ENCODE measurements at regions not wholly inside any gene's neighbourhood (a gene's known extent, or its start where the extent isn't known, plus 50 kb on each side); places are given as distances from the start of the nearest gene placed in this dataset.

DNA sequence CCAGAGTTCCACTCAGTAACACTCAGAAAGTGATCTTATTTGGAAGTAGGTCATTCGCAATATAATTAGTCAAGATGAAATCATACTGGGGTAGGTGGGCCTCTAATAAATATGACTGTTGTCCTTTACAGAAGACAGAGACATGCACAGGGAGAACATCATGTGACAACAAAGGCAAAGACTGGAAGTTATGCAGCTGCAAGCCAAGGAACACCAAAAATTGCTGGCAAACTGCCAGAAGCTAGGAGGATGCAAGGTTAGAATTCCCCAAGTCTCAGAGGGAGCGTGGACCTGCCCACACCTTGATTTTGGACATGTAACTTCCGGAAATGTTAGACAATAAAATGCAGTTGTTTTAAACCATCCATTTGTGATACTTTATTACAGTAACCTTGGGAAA, 471.5 kb upstream of the AGTR1 start:
- Histone ChIP-seq H3K9ac (ENCODE audit: low read length) (no peak overlapping the region), H3K36me3 (ENCODE audit: insufficient read depth, low read length) (no peaks in the 10 kb centered on the region), H3K79me2 (ENCODE audit: insufficient read depth, low read length) (no peaks in the 10 kb centered on the region), H3K27me3 (ENCODE audit: insufficient read depth, low read length) (no peaks in the 10 kb centered on the region), H3K4me1 (ENCODE audit: insufficient read depth, low read length) (no peaks in the 10 kb centered on the region), H3K9me3 (ENCODE audit: insufficient read depth, low read depth, low read length) (no peaks in the 10 kb centered on the region), H2AFZ (ENCODE audit: low read depth, low read length) (no peak overlapping the region), H3K4me3 (ENCODE audit: insufficient read depth, low read depth, low read length) (no peak overlapping the region), H4K20me1 (ENCODE audit: insufficient read depth, low read length) (no peaks in the 10 kb centered on the region), H3K27ac (ENCODE audit: low read depth, low read length) (no peak overlapping the region), H3K4me2 (ENCODE audit: low read length) (no peak overlapping the region)
- DNase-seq (ENCODE audit: low read depth) (no peak), FAIRE-seq (no peak)
- H3K27ac Mint-ChIP-seq (ENCODE audit: unreplicated experiment), result no peak overlapping the region
- no peak overlapping the region for H3K4me3 Mint-ChIP-seq (ENCODE audit: unreplicated experiment)
- H3K4me1 Mint-ChIP-seq (ENCODE audit: low read depth, unreplicated experiment), result peaks cover 16% of the 10 kb centered on the region
- no peaks in the 10 kb centered on the region for H3K27me3 Mint-ChIP-seq (ENCODE audit: low read depth, unreplicated experiment)
- H3K36me3 Mint-ChIP-seq (ENCODE audit: low read depth, unreplicated experiment), result no peaks in the 10 kb centered on the region
- H3K9me3 Mint-ChIP-seq (ENCODE audit: unreplicated experiment), result no peaks in the 10 kb centered on the region
- TF ChIP-seq EZH2 (IDR thresholded peaks at IDR 0.05; ENCODE audit: insufficient read depth, low read length), result no peak
- no peak for TF ChIP-seq CTCF (IDR thresholded peaks at IDR 0.05; ENCODE audit: insufficient read depth, low read depth, low read length)

DNA sequence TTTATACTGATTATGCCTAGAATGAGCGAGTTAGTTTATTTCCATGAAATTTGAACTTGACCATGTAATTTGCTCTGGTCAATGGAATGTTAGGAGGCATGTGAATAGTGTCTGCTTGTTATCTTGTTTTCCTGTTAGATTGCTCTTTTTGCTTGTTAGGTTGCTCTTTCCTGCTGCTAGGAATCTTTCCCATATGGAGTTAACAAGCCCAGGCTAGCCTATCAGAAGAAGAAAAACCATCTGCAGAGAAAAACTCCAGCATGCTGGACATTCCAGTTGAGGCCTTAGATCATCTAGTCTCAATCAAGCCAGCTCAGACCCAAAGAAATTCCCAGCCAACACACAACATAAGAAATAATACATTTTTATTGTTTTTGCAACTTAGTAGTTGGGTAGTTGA, 470.2 kb upstream of the AGTR1 start:
- Histone ChIP-seq H3K4me1 (ENCODE audit: insufficient read depth, low read length) (no peaks in the 10 kb centered on the region), H3K27me3 (ENCODE audit: insufficient read depth, low read length) (no peaks in the 10 kb centered on the region), H4K20me1 (ENCODE audit: insufficient read depth, low read length) (no peaks in the 10 kb centered on the region), H3K9me3 (ENCODE audit: insufficient read depth, low read depth, low read length) (no peaks in the 10 kb centered on the region), H3K36me3 (ENCODE audit: insufficient read depth, low read length) (no peaks in the 10 kb centered on the region), H2AFZ (ENCODE audit: low read depth, low read length) (no peak overlapping the region), H3K79me2 (ENCODE audit: insufficient read depth, low read length) (no peaks in the 10 kb centered on the region), H3K4me3 (ENCODE audit: insufficient read depth, low read depth, low read length) (no peak overlapping the region), H3K9ac (ENCODE audit: low read length) (no peak overlapping the region), H3K27ac (ENCODE audit: low read depth, low read length) (no peak overlapping the region), H3K4me2 (ENCODE audit: low read length) (no peak overlapping the region)
- no peak for TF ChIP-seq CTCF (IDR thresholded peaks at IDR 0.05; ENCODE audit: insufficient read depth, low read depth, low read length)
- no peak for TF ChIP-seq EZH2 (IDR thresholded peaks at IDR 0.05; ENCODE audit: insufficient read depth, low read length)
- H3K27me3 Mint-ChIP-seq (ENCODE audit: low read depth, unreplicated experiment), result no peaks in the 10 kb centered on the region
- DNase-seq (ENCODE audit: low read depth) (peak; percentile 51), FAIRE-seq (no peak)
- no peaks in the 10 kb centered on the region for H3K36me3 Mint-ChIP-seq (ENCODE audit: low read depth, unreplicated experiment)
- peaks cover 19% of the 10 kb centered on the region for H3K4me1 Mint-ChIP-seq (ENCODE audit: low read depth, unreplicated experiment)
- no peak overlapping the region for H3K4me3 Mint-ChIP-seq (ENCODE audit: unreplicated experiment)
- no peaks in the 10 kb centered on the region for H3K9me3 Mint-ChIP-seq (ENCODE audit: unreplicated experiment)
- peak overlapping the region; percentile 77 for H3K27ac Mint-ChIP-seq (ENCODE audit: unreplicated experiment)

- Histone ChIP-seq H3K27ac (ENCODE audit: low read depth, low read length) (no peak overlapping the region), H2AFZ (ENCODE audit: low read depth, low read length) (peak overlapping the region; percentile 51), H3K4me1 (ENCODE audit: insufficient read depth, low read length) (no peaks in the 10 kb centered on the region), H3K9ac (ENCODE audit: low read length) (no peak overlapping the region), H3K4me3 (ENCODE audit: insufficient read depth, low read depth, low read length) (no peak overlapping the region), H3K27me3 (ENCODE audit: insufficient read depth, low read length) (no peaks in the 10 kb centered on the region), H3K4me2 (ENCODE audit: low read length) (no peak overlapping the region), H3K9me3 (ENCODE audit: insufficient read depth, low read depth, low read length) (no peaks in the 10 kb centered on the region), H3K36me3 (ENCODE audit: insufficient read depth, low read length) (no peaks in the 10 kb centered on the region), H4K20me1 (ENCODE audit: insufficient read depth, low read length) (no peaks in the 10 kb centered on the region), H3K79me2 (ENCODE audit: insufficient read depth, low read length) (no peaks in the 10 kb centered on the region)
- H3K36me3 Mint-ChIP-seq (ENCODE audit: low read depth, unreplicated experiment), result no peaks in the 10 kb centered on the region
- H3K4me3 Mint-ChIP-seq (ENCODE audit: unreplicated experiment), result no peak overlapping the region
- H3K27ac Mint-ChIP-seq (ENCODE audit: unreplicated experiment), result peak overlapping the region; percentile 76
- H3K4me1 Mint-ChIP-seq (ENCODE audit: low read depth, unreplicated experiment), result peaks cover 29% of the 10 kb centered on the region
- H3K9me3 Mint-ChIP-seq (ENCODE audit: unreplicated experiment), result no peaks in the 10 kb centered on the region
- DNase-seq (ENCODE audit: low read depth) (no peak), FAIRE-seq (no peak)
- TF ChIP-seq EZH2 (IDR thresholded peaks at IDR 0.05; ENCODE audit: insufficient read depth, low read length) (no peak), CTCF (IDR thresholded peaks at IDR 0.05; ENCODE audit: insufficient read depth, low read depth, low read length) (no peak)
- H3K27me3 Mint-ChIP-seq (ENCODE audit: low read depth, unreplicated experiment), result no peaks in the 10 kb centered on the region
Measured at GRCh38 chr3:148229107-148229506, 468.6 kb upstream of the AGTR1 start.
